ENCODE measurements at regions not wholly inside any gene's neighbourhood (a gene's known extent, or its start where the extent isn't known, plus 50 kb on each side); places are given as distances from the start of the nearest gene placed in this dataset.
A peak's percentile ranks its signal among the peaks of the same experiment; 100 is the strongest.
"Not testable (repeated sequence)": the region's sequence is repeated elsewhere in the genome, so short reads cannot be mapped to it uniquely, and the experiment has no call there.

GRCh38 chr6:141969768-141970415, 162.8 kb upstream of the GJE1 start:
- DNase-seq: peak in 1 of 3 experiments; percentile 33

GRCh38 chr6:141969201-141969600, 163.5 kb upstream of the GJE1 start:
- DNase-seq: no peak

- no peak for DNase-seq
Measured at GRCh38 chr6:141968632-141969031, 164.1 kb upstream of the GJE1 start.

- DNase-seq: no peak
Measured at GRCh38 chr6:141965016-141965545, 167.6 kb upstream of the GJE1 start.

GRCh38 chr6:141963543-141964295, 169.0 kb upstream of the GJE1 start:
- DNase-seq: no peak

- no peak for DNase-seq
Measured at GRCh38 chr6:141957271-141957670, 175.5 kb upstream of the GJE1 start.

GRCh38 chr6:141956868-141957267, 175.9 kb upstream of the GJE1 start:
- no peak for DNase-seq

GRCh38 chr6:141956046-141956761, 176.5 kb upstream of the GJE1 start:
- peak in 1 of 3 experiments; percentile 15 for DNase-seq

GRCh38 chr6:141953072-141953471, 179.7 kb upstream of the GJE1 start:
- DNase-seq: no peak

- no peak for DNase-seq
Measured at GRCh38 chr6:141946502-141946901, 186.2 kb upstream of the GJE1 start.

GRCh38 chr6:141938664-141939063, 194.1 kb upstream of the GJE1 start:
- no peak for DNase-seq

- no peak for DNase-seq
Measured at GRCh38 chr6:141932685-141933084, 200.0 kb upstream of the GJE1 start.

GRCh38 chr6:141926200-141926900, 206.4 kb upstream of the GJE1 start:
- not testable (repeated sequence) for DNase-seq

GRCh38 chr6:141925001-141925400, 207.7 kb upstream of the GJE1 start:
- no peak for DNase-seq

- no peak for DNase-seq
Measured at GRCh38 chr6:141922898-141923297, 209.8 kb upstream of the GJE1 start.

- DNase-seq: not testable (repeated sequence)
Measured at GRCh38 chr6:141916682-141917505, 215.8 kb upstream of the GJE1 start.

- DNase-seq: no peak
Measured at GRCh38 chr6:141914646-141915045, 218.1 kb upstream of the GJE1 start.

GRCh38 chr6:141906569-141907080, 226.1 kb upstream of the GJE1 start:
- peak in 1 of 3 experiments; percentile 55 for DNase-seq

- DNase-seq: no peak
Measured at GRCh38 chr6:141890661-141891060, 242.1 kb upstream of the GJE1 start.

- no peak for DNase-seq
Measured at GRCh38 chr6:141884850-141885249, 247.9 kb upstream of the GJE1 start.

- no peak for DNase-seq
Measured at GRCh38 chr6:141878686-141879085, 254.0 kb upstream of the GJE1 start.
